Left ventricle myocardium superior (tissue), 1 donor: ENCODE measurements at regions not wholly inside any gene's neighbourhood (a gene's known extent, or its start where the extent isn't known, plus 50 kb on each side); places are given as distances from the start of the nearest gene placed in this dataset.
"Not testable (repeated sequence)": the region's sequence is repeated elsewhere in the genome, so short reads cannot be mapped to it uniquely, and the experiment has no call there.

ENCODE experiments used
- ATAC-seq: fragments of 200-7000 bp; cut with Tn5 transposase; one replicate; pipeline ENCODE4 v1.9.1; 2020; ENCODE audit warnings: mild to moderate bottlenecking, moderate library complexity
- DNase-seq: peaks from one replicate; pipeline ENCODE4 v3.0.0-alpha.2; 2020
- intact Hi-C: fragments of 100-400 bp; cut with micrococcal nuclease; formaldehyde crosslinking; loops from one replicate; pipeline ENCODE4 v1.11.0; 2022
- donor health status: DM: no; HTN: yes; CAD: no; lungs with severe emphysema.

DNA sequence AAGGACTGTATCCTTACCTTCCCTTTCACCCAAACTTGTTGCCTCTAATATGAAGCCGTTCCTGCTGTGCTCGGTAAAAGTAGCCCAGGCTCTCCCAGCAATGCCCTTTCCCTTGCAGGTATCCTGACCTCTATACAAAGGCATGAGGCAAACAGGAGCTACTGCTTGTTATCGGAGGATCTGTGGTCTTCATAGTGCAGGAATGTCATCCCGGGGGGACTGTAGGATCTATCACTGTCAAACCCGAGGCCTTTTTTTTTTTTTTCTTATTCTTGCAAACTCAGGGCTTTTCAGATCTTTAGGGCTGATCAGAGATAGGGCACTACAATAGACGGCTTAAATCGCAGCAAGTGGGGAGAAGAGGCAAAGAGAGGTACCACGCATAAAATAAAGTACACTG lies 1206.6 kb downstream of the TYW1 start:
- DNase-seq = no peak
- no peak for ATAC-seq
- intact Hi-C loops = no loop called here

DNA sequence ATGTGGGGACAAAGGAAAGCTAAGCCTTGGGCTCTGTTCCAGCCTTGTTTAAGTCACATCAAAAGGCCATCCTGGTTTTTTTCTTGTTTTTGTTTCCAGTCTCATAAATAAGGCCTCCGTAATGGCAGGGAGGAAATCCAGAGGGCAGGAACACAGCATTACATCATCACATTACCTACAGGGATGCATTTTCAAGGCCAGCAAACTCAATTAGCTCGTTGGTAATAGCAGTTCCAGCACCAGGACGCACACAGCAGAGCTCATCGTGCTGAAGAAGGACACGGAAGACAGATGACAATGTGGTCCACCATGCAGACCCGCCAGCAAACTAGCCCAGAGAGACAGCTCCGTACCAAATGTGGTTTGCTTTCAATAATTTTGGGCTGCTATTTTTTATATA lies 1209.2 kb downstream of the TYW1 start:
- DNase-seq (no peak), ATAC-seq (no peak)
- intact Hi-C loops = no loop called here

DNA sequence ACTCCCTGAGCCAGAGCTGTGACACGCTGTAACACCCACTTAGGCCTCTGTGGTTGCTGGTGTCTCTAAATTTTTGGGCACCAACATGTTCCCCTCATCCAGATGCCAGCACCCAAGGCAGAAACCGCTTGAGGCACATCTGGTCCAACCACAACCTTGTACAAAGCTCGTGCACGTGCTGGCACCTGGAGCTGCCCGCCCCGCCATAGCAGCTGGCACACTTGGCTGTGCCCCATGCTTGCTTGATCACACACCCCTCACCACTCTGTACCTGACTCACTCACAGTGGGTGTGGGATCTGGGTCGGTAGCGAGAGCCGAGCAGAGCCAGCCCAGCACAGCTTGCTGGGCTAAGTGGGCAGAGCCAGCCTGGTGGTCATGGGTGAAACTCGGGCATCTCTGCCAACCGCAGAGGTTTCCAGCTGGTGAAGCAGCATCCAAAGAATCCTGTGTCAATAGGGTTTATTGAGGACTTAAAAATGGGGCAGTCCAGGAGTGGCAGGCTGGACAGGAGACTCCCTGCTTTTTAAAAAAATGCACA lies 1210.4 kb downstream of the TYW1 start:
- ATAC-seq (no peak), DNase-seq (no peak)
- intact Hi-C loops = no loop called here

DNA sequence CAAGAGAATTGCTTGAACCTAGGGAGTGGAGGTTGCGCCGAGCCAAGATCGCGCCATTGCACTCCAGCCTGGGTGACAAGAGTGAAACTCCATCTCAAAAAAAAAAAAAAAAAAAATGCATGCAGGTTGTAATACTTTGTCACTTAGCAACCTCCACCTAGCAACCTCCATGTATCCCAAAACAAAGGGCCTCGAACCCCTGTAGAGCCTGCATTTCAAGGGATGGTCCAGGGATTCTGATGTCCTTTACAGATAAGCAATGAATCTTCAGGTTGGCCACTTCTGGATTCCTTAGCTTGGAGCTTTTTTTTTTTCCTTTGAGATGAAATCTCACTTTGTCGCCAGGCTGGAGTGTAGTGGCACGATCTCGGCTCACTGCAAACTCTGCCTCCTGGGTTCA lies 1211.0 kb downstream of the TYW1 start:
- intact Hi-C loops = no loop called here
- ATAC-seq = no peak

DNA sequence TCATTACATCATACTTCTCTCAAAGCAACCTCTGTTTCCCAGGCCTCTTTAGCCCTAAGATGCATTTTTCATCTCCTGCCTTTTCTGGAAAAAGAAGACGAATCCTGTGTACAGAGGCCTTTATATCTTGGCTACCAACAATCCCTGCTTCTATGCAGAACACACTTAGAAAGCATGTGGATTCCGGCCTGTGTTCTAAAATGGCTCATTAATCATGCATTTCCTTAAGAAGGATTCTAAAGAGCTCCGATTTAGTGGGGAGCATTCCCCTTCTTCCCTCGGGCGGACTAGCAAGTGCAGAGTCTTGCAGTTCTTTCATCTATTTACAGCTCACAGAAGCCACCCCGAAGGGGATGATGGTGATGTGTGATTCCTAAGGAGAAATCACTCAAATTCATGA lies 1212.9 kb downstream of the TYW1 start:
- intact Hi-C loops = no loop called here
- DNase-seq (no peak), ATAC-seq (no peak)

More for the DNA sequence above, 1211.0 kb downstream of the TYW1 start:
- DNase-seq = no peak

DNA sequence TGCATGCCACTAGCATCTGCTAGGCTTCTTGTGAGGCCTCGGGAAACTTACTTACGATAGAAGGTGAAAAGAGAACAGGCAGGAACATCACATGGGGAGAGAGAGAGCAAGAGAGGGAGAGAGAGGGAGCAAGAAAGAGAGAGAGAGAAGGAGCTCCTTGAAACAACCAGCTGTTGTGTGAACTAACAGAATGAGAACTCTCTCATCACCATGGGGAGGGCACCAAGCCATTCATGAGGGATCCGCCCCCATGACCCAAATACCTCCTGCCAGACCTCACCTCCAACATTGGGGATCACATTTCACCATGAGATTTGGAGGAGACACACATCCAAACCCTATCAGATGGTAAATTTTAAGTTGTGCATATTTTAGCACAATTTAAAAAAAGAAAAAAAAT lies 1217.2 kb downstream of the TYW1 start:
- intact Hi-C loops = no loop called here
- ATAC-seq (no peak), DNase-seq (no peak)

DNA sequence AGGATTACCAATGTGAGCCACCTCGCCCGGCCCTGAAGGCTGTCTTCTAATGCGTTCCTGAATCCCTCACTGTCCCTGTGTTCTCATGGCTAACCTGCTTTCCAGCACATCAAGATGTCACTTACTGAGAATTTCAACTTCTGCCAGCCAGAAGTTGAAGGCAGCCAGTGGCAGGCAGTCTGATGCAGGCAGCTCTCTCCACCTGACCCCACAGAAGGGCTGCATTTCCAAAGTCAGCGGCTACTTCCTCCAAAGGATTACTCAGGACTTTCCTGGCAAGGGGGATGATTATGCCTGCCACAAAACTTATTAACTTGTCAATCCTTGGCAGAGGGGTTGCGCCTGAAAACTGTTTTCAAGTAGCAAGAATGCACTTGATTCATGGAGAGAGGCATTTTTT lies 1219.4 kb downstream of the TYW1 start:
- ATAC-seq (no peak), DNase-seq (no peak)
- intact Hi-C loops = no loop called here

DNA sequence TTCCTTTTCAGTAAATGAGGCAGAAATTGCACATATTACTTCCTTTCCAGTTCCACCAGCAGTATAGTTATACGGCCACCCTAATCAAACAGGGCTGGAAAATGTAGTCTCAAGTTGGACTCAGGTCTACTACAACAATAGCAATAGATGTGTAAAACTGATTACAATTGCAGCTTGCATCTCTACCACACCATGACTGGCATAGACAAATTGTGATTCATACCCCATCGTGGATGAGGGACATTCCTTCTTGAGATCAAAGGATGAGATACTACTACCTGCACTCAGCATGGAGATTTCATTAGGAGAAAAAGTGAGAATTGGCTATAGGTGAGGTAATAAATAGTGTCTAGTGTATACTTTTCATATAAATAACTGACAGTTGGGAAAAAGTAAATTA lies 1220.8 kb downstream of the TYW1 start:
- intact Hi-C loops = no loop called here
- no peak for DNase-seq
- no peak for ATAC-seq

DNA sequence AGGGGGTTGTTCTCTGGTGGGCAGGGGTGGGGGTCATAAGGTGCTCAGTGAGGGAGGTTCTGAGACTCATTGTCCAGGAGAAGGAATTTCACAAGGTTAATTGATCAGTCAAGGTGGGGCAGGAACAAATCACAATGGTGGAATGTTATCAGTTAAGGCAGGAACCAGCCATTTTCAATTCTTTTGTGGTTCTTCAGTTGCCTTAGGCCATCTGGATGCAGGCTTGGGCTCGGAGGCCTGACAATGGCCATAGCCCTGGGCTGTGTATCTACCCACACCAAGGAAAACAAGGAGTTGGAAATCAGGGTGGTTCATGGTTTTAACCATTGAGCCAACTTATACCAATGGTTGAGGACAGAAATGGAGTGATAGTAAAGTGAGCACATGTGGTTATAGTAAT lies 1221.8 kb downstream of the TYW1 start:
- no peak for DNase-seq
- intact Hi-C loops = no loop called here
- ATAC-seq = no peak

DNA sequence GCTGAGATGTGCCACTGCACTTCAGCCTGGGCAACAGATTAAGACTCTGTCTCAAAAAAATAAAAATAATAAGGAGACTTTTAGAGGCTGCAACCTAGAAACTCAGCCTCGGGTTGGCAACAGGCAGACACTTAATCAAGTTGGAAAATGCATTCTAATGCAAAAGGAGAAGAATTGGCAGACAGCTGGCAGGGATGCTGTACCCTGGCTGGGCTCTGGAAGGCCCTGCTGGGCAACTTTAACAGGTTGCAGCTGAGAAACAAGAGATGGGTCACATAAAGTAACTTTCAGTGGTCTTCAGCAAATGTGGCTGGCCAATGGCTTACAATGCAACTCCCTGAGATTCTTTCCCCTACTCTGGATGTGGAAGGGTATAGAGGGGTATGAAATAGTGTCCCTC lies 1225.7 kb downstream of the TYW1 start:
- no peak for DNase-seq
- ATAC-seq = no peak
- intact Hi-C loops = no loop called here

DNA sequence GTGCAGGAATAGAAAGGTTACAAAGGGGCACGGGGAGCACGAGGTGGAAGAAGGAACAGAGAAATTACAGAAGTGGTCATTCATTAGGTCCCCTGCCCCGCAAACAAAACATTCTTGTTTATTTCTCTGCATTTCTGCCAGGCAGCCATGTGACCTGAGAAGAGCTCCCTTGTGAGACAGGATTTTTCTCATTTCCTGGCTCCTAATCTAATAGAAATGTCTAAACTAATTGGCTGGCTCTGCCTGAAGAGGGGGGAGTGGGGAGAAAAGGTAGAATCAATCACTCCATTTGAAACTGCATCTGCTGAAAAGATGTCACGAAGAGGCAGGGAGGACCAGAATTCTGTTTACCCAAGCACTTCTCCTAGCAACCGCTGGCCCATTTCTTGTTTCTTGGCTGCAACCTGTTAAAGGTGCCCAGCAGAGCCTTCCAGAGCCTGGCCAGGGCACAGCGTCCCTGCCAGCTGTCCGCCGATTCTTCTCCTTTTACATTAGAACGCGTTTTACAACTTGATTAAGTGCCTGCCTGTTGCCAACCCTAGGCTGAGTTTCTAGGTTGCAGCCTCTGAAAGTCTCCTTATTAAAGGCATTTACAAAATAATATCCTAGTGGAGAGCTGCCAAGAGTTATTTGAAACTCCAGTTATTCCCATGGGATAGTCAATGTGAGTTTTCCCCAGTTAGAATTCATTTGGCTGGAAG lies 1227.6 kb downstream of the TYW1 start:
- ATAC-seq (no peak), DNase-seq (no peak)
- intact Hi-C loops = no loop called here

DNA sequence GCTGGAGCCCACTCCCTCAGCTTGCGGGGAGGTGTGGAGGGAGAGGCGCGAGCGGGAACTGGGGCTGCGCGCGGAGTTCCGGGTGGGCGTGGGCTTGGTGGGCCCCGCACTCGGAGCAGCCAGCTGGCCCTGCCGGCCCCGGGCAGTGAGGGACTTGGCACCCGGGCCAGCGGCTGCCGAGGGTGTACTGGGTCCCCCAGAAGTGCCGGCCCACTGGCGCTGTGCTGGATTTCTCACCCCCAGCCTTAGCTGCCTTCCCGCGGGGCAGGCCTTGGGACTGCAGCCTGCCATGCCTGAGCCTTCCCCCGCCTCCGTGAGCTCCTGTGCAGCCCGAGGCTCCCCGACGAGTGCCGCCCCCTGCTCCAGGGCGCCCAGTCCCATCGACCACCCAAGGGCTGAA lies 1234.4 kb downstream of the TYW1 start:
- ATAC-seq, DNase-seq, intact Hi-C loops: not testable (repeated sequence)

DNA sequence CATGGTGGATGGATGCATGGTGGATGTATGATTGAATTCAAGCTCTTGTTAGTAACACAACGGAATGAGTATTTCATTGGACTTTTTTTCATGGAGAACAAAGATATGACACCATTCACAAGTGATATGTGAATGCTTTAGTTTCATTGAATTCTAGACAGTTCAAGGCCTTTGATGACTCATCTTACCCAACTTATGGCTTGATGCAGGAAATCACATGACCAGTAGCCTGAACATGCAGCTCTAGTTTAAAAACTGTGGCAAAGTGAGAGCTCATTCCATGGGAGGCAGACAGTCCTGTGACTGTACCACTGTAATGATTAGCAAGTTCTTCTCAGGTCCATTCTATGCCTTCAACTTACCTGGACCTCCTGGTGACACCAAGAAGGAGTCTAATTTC lies 1239.3 kb downstream of the TYW1 start:
- intact Hi-C loops = no loop called here
- ATAC-seq (no peak), DNase-seq (no peak)

DNA sequence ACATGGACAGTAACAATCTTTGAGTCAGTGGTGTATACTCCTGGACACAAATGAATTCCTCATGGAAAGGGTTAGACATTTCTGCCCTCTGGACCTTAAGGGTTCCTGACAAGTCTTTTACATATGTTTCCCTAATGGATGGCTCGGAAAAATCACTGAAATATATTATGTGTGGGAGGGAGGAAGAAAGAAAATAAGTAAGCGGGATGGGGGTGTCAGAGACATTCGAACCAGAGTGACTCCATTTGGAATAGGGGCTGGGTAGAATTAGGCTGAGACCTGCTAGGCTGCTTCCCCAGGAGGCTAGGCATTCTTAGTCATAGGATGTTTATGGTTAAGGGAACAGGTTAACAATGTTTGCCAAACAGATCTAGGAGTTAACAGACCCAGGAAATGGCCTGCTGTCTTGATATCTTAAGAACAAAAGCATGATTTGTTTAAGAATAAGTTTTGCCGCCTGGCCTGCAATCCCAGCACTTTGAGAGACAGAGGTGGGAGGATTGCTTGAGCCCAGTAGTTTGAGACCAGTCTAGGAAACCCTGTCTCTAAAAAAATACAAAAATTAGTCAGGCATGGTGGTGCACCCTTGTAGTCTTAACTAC lies 1241.7 kb downstream of the TYW1 start:
- DNase-seq = no peak
- intact Hi-C loops = no loop called here
- no peak for ATAC-seq

DNA sequence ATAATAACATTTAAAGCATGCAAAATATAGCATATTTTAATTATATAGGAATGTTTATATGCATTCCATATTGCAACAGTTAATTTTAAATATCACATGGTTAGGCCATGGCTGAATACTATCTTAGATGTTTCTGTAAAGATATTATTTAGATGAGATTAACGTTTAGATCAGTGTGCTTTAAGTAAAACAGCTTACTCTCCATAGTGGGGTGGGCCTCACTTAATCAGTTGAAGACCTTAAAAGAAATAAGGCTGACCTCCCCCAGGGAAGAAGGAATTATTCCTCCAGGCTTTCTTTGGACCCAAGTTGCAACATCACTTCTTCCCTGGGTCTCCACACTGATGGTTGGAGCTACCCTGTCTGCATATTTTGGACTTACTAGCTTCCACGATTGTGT lies 1246.5 kb downstream of the TYW1 start:
- ATAC-seq = no peak
- intact Hi-C loops = no loop called here
- no peak for DNase-seq

DNA sequence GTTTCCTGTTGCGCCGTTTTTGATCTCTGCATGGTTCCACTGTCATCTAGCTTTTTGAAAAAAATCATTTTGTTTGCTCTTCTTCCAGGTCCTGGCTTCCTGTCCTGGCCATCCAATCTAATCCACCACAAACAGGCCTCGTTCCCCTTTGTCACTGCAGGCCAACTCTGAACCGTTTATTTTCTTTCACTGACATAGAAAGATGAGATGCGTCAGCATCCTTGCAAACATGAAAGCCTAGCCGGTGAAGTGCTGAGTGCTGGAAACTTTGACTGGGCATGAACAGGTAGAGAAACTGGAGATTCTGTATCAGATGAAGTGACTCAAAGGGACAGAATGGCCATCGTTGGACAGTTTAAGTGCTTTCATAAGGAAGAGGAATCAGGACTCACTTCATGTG lies 1247.8 kb downstream of the TYW1 start:
- intact Hi-C loops = no loop called here
- DNase-seq (no peak), ATAC-seq (no peak)

DNA sequence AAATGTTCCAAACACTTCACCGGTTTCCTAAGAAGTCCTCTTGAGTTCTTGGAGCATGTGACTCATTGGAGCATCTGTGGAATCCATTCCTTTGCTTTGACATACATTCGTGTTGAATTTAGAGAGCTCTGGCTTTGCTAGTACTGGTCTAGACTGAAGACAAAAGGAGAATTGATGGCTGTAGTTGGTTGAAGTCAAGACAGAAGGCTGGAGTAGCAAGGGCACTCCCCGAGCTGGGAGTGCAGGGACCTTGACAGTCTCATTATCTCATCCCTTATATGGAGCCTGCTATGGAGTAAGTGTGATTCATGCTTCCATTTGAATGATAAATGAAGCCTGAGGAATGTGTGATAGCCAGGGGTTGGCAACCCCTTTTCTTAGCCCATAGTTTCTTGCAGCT lies 1249.1 kb downstream of the TYW1 start:
- DNase-seq (no peak), ATAC-seq (no peak)
- intact Hi-C loops = no loop called here

DNA sequence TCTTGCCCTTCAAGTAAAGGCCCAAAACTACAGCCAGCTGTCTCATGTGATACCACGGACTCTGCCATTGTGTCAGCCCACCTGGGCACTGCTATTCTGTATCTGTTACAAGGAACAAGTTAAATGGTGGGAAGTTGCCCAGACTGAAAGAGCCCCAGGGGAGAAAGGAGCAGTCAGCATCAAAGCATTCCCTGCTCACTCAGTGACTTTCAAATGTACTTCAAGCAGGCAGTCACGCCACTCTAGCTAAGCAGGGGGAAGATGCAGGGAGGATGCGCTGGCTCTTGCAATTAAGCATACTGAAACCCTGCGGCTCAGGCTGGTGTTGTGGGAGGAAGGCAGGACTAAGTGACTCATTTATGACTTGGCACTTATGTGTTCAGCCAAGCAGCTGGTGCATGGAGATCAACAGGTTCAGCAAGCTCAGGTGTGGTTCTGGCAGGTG lies 1249.6 kb downstream of the TYW1 start:
- intact Hi-C loops = no loop called here
- DNase-seq (no peak), ATAC-seq (no peak)

DNA sequence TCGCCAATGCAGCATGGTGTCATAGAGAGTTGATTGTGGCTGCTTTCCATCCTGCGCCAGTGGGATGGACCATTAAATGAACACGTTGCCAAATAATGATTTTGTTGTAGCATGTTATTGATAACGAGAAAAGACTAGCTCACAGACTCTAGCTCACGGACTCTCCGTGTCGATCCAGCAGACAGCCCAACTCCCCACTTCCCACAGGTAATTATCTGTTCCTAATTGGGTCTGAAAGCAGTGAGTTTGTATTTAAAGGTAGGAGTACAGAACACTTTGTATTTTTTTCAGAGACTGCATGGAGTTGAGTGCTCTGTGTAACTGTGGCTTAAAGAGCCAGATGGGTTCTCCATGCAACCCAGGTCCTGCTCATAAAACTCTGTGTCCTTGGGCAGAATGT lies 1250.5 kb downstream of the TYW1 start:
- intact Hi-C loops = no loop called here
- no peak for ATAC-seq

DNA sequence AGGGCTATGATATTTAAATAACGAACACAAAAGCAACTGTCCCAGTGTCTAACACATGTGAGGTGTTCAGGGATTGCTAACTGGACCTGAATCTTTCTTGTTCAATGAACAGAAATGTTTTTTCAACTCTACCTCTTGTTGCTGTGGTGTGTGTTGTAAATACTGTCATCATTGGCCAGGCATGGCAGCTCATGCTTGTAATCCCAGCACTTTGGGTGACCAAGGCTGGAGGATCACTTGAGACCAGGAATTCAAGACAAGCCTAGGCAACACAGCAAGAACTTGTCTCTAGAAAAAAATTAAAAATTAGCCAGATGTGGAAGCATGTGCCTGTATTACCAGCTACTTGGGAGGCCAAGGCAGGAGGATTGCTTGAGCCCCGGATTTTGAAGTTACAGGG lies 1250.9 kb downstream of the TYW1 start:
- intact Hi-C loops = no loop called here
- no peak for DNase-seq
- ATAC-seq = no peak

More for the DNA sequence above, 1250.5 kb downstream of the TYW1 start:
- no peak for DNase-seq

DNA sequence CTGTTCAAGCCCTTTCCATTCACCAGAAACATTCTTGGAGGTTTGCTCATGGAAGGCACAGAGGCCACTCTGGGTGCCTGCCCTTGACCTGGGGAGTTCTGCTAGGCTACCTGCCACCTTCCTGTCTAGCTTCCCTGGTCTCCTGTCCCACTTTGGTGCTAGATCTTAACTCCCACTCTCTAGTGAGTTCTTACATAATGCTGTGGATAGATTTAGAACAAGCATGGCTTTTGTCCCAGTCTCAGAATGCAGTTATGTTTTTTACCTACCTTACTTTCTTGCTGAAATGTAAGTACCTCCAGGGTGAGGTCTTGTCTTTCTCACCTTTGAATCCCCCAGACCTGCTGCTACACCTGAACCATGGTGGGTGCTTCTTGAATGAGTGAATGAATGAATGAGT lies 1252.3 kb downstream of the TYW1 start:
- DNase-seq (no peak), ATAC-seq (no peak)
- intact Hi-C loops = no loop called here
